Immature natural killer cell (primary cell): ENCODE measurements at regions not wholly inside any gene's neighbourhood (a gene's known extent, or its start where the extent isn't known, plus 50 kb on each side); places are given as distances from the start of the nearest gene placed in this dataset.

Experiments used
- DNase-seq, 3 donors: peaks; one replicate each; pipeline ENCODE4 v3.0.0; 2022; ENCODE audit warnings: mixed read lengths in 1 of 3
- H3K27ac Mint-ChIP-seq, 6 donors: one replicate each; pipeline ENCODE4 v1.8.0; 2020; ENCODE audit warnings: mixed read lengths in 6 of 6, mild to moderate bottlenecking in 5 of 6, inconsistent platforms in 4 of 6, moderate library complexity in 3 of 6
- H3K27me3 Mint-ChIP-seq, 3 donors: one replicate each; pipeline ENCODE4 v1.8.0; 2020 to 2021; ENCODE audit warnings: low read depth in 3 of 3, mild to moderate bottlenecking in 3 of 3, mixed read lengths in 3 of 3, moderate library complexity in 3 of 3, inconsistent platforms in 1 of 3
- H3K36me3 Mint-ChIP-seq, 3 donors: one replicate each; pipeline ENCODE4 v1.8.0; 2020; ENCODE audit warnings: mixed read lengths in 3 of 3, inconsistent platforms in 2 of 3, mild to moderate bottlenecking in 2 of 3
- H3K4me1 Mint-ChIP-seq, 2 donors: one replicate each; pipeline ENCODE4 v1.8.0; 2020; ENCODE audit warnings: inconsistent platforms in 2 of 2, mild to moderate bottlenecking in 2 of 2, mixed read lengths in 2 of 2, moderate library complexity in 1 of 2
- H3K4me3 Mint-ChIP-seq, 5 donors: one replicate each; pipeline ENCODE4 v1.8.0; 2020; ENCODE audit warnings: mild to moderate bottlenecking in 5 of 5, mixed read lengths in 5 of 5, inconsistent platforms in 3 of 5, moderate library complexity in 3 of 5
- H3K9me3 Mint-ChIP-seq, 6 donors: one replicate each; pipeline ENCODE4 v1.8.0; 2020; ENCODE audit warnings: mild to moderate bottlenecking in 6 of 6, mixed read lengths in 6 of 6, inconsistent platforms in 4 of 6, moderate library complexity in 3 of 6

- Mint-ChIP-seq H3K36me3 (no peaks in the 10 kb centered on the region), H3K4me1 (no peaks in the 10 kb centered on the region), H3K4me3 (no peak overlapping the region), H3K9me3 (peaks cover 0 to 3% (median 0%) of the 10 kb centered on the region in 6 donors), H3K27ac (no peak overlapping the region), H3K27me3 (peaks cover 0 to 12% (median under 1%) of the 10 kb centered on the region in 3 donors)
- no peak for DNase-seq
Measured at GRCh38 chr3:124393340-124393739, 336.9 kb upstream of the UMPS start.

- DNase-seq: no peak
- H3K27ac Mint-ChIP-seq: no peak overlapping the region
- H3K4me3 Mint-ChIP-seq: no peak overlapping the region
- H3K27me3 Mint-ChIP-seq: peaks cover 0 to 9% (median 0%) of the 10 kb centered on the region in 3 donors
- no peaks in the 10 kb centered on the region for H3K4me1 Mint-ChIP-seq
- H3K36me3 Mint-ChIP-seq: no peaks in the 10 kb centered on the region
- H3K9me3 Mint-ChIP-seq: peaks cover 0 to 3% (median 0%) of the 10 kb centered on the region in 6 donors
Measured at GRCh38 chr3:124395162-124395561, 335.1 kb upstream of the UMPS start.

GRCh38 chr3:124395584-124396338 is 334.5 kb upstream of the UMPS start:
- Mint-ChIP-seq H3K36me3 (no peaks in the 10 kb centered on the region), H3K4me3 (no peak overlapping the region), H3K9me3 (peaks cover 0 to 3% (median 0%) of the 10 kb centered on the region in 6 donors), H3K27me3 (peaks cover 0 to 13% (median 0%) of the 10 kb centered on the region in 3 donors), H3K27ac (no peak overlapping the region), H3K4me1 (no peaks in the 10 kb centered on the region)
- no peak for DNase-seq

GRCh38 chr3:124396339-124396950 is 333.8 kb upstream of the UMPS start:
- Mint-ChIP-seq H3K27me3 (peaks cover 0 to 10% (median 0%) of the 10 kb centered on the region in 3 donors), H3K4me3 (no peak overlapping the region), H3K9me3 (peaks cover 0 to 3% (median 0%) of the 10 kb centered on the region in 6 donors), H3K4me1 (no peaks in the 10 kb centered on the region), H3K36me3 (no peaks in the 10 kb centered on the region), H3K27ac (no peak overlapping the region)
- no peak for DNase-seq

GRCh38 chr3:124397088-124397487 is 333.2 kb upstream of the UMPS start:
- Mint-ChIP-seq H3K27me3 (peaks cover 0 to 10% (median 0%) of the 10 kb centered on the region in 3 donors), H3K4me1 (no peaks in the 10 kb centered on the region), H3K27ac (no peak overlapping the region), H3K36me3 (no peaks in the 10 kb centered on the region), H3K9me3 (peaks cover 0 to 3% (median 0%) of the 10 kb centered on the region in 6 donors), H3K4me3 (no peak overlapping the region)
- no peak for DNase-seq

GRCh38 chr3:124398594-124398993 is 331.7 kb upstream of the UMPS start:
- no peaks in the 10 kb centered on the region for H3K4me1 Mint-ChIP-seq
- no peak for DNase-seq
- peaks cover 0 to 3% (median 0%) of the 10 kb centered on the region in 6 donors for H3K9me3 Mint-ChIP-seq
- no peak overlapping the region for H3K27ac Mint-ChIP-seq
- H3K27me3 Mint-ChIP-seq: peaks cover 0 to 10% (median 0%) of the 10 kb centered on the region in 3 donors
- no peaks in the 10 kb centered on the region for H3K36me3 Mint-ChIP-seq
- no peak overlapping the region for H3K4me3 Mint-ChIP-seq

- Mint-ChIP-seq H3K9me3 (peaks cover 0 to 3% (median 0%) of the 10 kb centered on the region in 6 donors), H3K27ac (no peak overlapping the region)
Measured at GRCh38 chr3:124401843-124402242, 328.4 kb upstream of the UMPS start.

GRCh38 chr3:124402791-124403190 is 327.5 kb upstream of the UMPS start:
- no peaks in the 10 kb centered on the region for H3K9me3 Mint-ChIP-seq
- no peaks in the 10 kb centered on the region for H3K4me1 Mint-ChIP-seq
- H3K36me3 Mint-ChIP-seq: no peaks in the 10 kb centered on the region
- H3K27ac Mint-ChIP-seq: no peak overlapping the region
- no peak overlapping the region for H3K4me3 Mint-ChIP-seq
- H3K27me3 Mint-ChIP-seq: peaks cover 0 to 7% (median 0%) of the 10 kb centered on the region in 3 donors
- no peak for DNase-seq

More at GRCh38 chr3:124401843-124402242, 328.4 kb upstream of the UMPS start:
- Mint-ChIP-seq H3K36me3 (no peaks in the 10 kb centered on the region), H3K27me3 (peaks cover 0 to 7% (median 0%) of the 10 kb centered on the region in 3 donors), H3K4me3 (no peak overlapping the region), H3K4me1 (no peaks in the 10 kb centered on the region)
- DNase-seq: no peak

GRCh38 chr3:124404621-124405020 is 325.6 kb upstream of the UMPS start:
- no peaks in the 10 kb centered on the region for H3K9me3 Mint-ChIP-seq
- no peak overlapping the region for H3K4me3 Mint-ChIP-seq
- DNase-seq: no peak
- H3K36me3 Mint-ChIP-seq: no peaks in the 10 kb centered on the region
- peaks cover 0 to 7% (median 0%) of the 10 kb centered on the region in 3 donors for H3K27me3 Mint-ChIP-seq
- no peaks in the 10 kb centered on the region for H3K4me1 Mint-ChIP-seq
- H3K27ac Mint-ChIP-seq: no peak overlapping the region

- no peak for DNase-seq
- H3K36me3 Mint-ChIP-seq: no peaks in the 10 kb centered on the region
- H3K4me3 Mint-ChIP-seq: no peak overlapping the region
- H3K27me3 Mint-ChIP-seq: peaks cover 0 to 5% (median 0%) of the 10 kb centered on the region in 3 donors
- H3K4me1 Mint-ChIP-seq: no peaks in the 10 kb centered on the region
- no peak overlapping the region for H3K27ac Mint-ChIP-seq
- H3K9me3 Mint-ChIP-seq: no peaks in the 10 kb centered on the region
Measured at GRCh38 chr3:124407260-124407659, 323.0 kb upstream of the UMPS start.

GRCh38 chr3:124409650-124410275 is 320.5 kb upstream of the UMPS start:
- no peaks in the 10 kb centered on the region for H3K36me3 Mint-ChIP-seq
- no peaks in the 10 kb centered on the region for H3K9me3 Mint-ChIP-seq
- peak overlapping the region in 1 of 6 donors; percentile 21 for H3K27ac Mint-ChIP-seq
- peaks cover 2 to 3% (median 3%) of the 10 kb centered on the region in 3 donors for H3K27me3 Mint-ChIP-seq
- H3K4me3 Mint-ChIP-seq: no peak overlapping the region
- H3K4me1 Mint-ChIP-seq: no peaks in the 10 kb centered on the region
- no peak for DNase-seq

- H3K4me3 Mint-ChIP-seq: no peak overlapping the region
- H3K36me3 Mint-ChIP-seq: no peaks in the 10 kb centered on the region
- no peaks in the 10 kb centered on the region for H3K9me3 Mint-ChIP-seq
- no peak for DNase-seq
- H3K4me1 Mint-ChIP-seq: no peaks in the 10 kb centered on the region
- H3K27me3 Mint-ChIP-seq: peaks cover 2 to 3% (median 2%) of the 10 kb centered on the region in 3 donors
- no peak overlapping the region for H3K27ac Mint-ChIP-seq
Measured at GRCh38 chr3:124410471-124410870, 319.8 kb upstream of the UMPS start.

- Mint-ChIP-seq H3K36me3 (no peaks in the 10 kb centered on the region), H3K4me3 (no peak overlapping the region), H3K4me1 (no peaks in the 10 kb centered on the region), H3K27ac (no peak overlapping the region), H3K27me3 (peaks cover 2 to 3% (median 2%) of the 10 kb centered on the region in 3 donors), H3K9me3 (no peaks in the 10 kb centered on the region)
- no peak for DNase-seq
Measured at GRCh38 chr3:124411728-124412127, 318.5 kb upstream of the UMPS start.

GRCh38 chr3:124412644-124413043 is 317.6 kb upstream of the UMPS start:
- DNase-seq: no peak
- H3K27ac Mint-ChIP-seq: no peak overlapping the region
- H3K4me1 Mint-ChIP-seq: no peaks in the 10 kb centered on the region
- peaks cover 2 to 5% (median 3%) of the 10 kb centered on the region in 3 donors for H3K27me3 Mint-ChIP-seq
- no peaks in the 10 kb centered on the region for H3K9me3 Mint-ChIP-seq
- H3K36me3 Mint-ChIP-seq: no peaks in the 10 kb centered on the region
- no peak overlapping the region for H3K4me3 Mint-ChIP-seq
